PC-3 (cell line): ENCODE measurements at regions not wholly inside any gene's neighbourhood (a gene's known extent, or its start where the extent isn't known, plus 50 kb on each side); places are given as distances from the start of the nearest gene placed in this dataset.

Experiments used
- ATAC-seq: fragments of 200-7000 bp; cut with Tn5 transposase; 2 replicates; pipeline ENCODE4 v1.9.1; 2020; ENCODE audit warnings: mild to moderate bottlenecking, moderate library complexity
- BruUV-seq: library from RNA; stranded (reverse); fragments of 400-500 nt; replicated peaks from 2 replicates; lab custom pipeline; 2021; lab: Mats Ljungman, UMichigan
- CTCF ChIA-PET: fragments of 300-600 bp; sonication (Branson Sonifier 250); formaldehyde crosslinking; loops from one replicate; lab custom pipeline; 2022; ENCODE audit warnings: antibody characterized with exemption; lab: Charles Lee
- POLR2A ChIA-PET: fragments of 300-600 bp; sonication (Branson Sonifier 250); formaldehyde crosslinking; loops from one replicate; lab custom pipeline; 2022; ENCODE audit warnings: antibody characterized with exemption; ENCODE audit not compliant: unreplicated experiment; lab: Charles Lee
- DNase-seq: peaks from one replicate; pipeline ENCODE4 v3.0.0-alpha.2; 2015
- H2AFZ ChIP-seq: fragments of 300-600 bp; sonication (generic); 2 replicates; pipeline ENCODE4 v1.6.0; 2016; ENCODE audit warnings: antibody characterized with exemption, low read length
- H3F3A ChIP-seq: fragments of 300-600 bp; sonication (generic); one replicate; pipeline ENCODE4 v1.6.0; 2017; ENCODE audit warnings: antibody characterized with exemption, low read length, control low read depth, mild to moderate bottlenecking; ENCODE audit not compliant: unreplicated experiment
- H3K27ac ChIP-seq: fragments of 300-600 bp; sonication (generic); 2 replicates; pipeline ENCODE4 v1.5.1; 2016; ENCODE audit warnings: mild to moderate bottlenecking, low read length
- H3K27me3 ChIP-seq: fragments of 300-600 bp; sonication (generic); 2 replicates; pipeline ENCODE4 v1.6.1; 2016; ENCODE audit warnings: low read length, mixed read lengths
- H3K36me3 ChIP-seq: fragments of 300-600 bp; sonication (generic); 2 replicates; pipeline ENCODE4 v1.6.1; 2016; ENCODE audit warnings: low read depth, mixed run types, low read length, mixed read lengths
- H3K4me1 ChIP-seq: fragments of 300-600 bp; sonication (generic); 2 replicates; pipeline ENCODE4 v1.5.1; 2016; ENCODE audit warnings: low read length; ENCODE audit not compliant: insufficient read depth
- H3K4me2 ChIP-seq: fragments of 300-600 bp; sonication (generic); 2 replicates; pipeline ENCODE4 v1.6.0; 2016; ENCODE audit warnings: low read length
- H3K4me3 ChIP-seq: fragments of 300-600 bp; sonication (generic); 2 replicates; pipeline ENCODE4 v1.5.1; 2016; ENCODE audit warnings: mild to moderate bottlenecking, low read length, mixed read lengths
- H3K79me2 ChIP-seq: fragments of 300-600 bp; sonication (generic); 2 replicates; pipeline ENCODE4 v1.6.1; 2017; ENCODE audit warnings: low read length, mixed read lengths
- H3K9ac ChIP-seq: fragments of 300-600 bp; sonication (generic); 2 replicates; pipeline ENCODE4 v1.6.0; 2016; ENCODE audit warnings: mild to moderate bottlenecking, low read length
- H3K9me2 ChIP-seq: fragments of 300-600 bp; sonication (generic); replicated peaks from 2 replicates; pipeline ENCODE4 v1.6.1; 2016; ENCODE audit warnings: mixed run types, low read length, mixed read lengths
- H3K9me3 ChIP-seq: fragments of 300-600 bp; sonication (generic); 2 replicates; pipeline ENCODE4 v1.6.1; 2016; ENCODE audit warnings: low read length, mixed read lengths
- H4K20me1 ChIP-seq: fragments of 300-600 bp; sonication (generic); 2 replicates; pipeline ENCODE4 v1.6.1; 2016; ENCODE audit warnings: low read length, mixed read lengths
- CTCF ChIP-seq: fragments of 300-600 bp; sonication (generic); conservative IDR thresholded peaks from 2 replicates; pipeline ENCODE4 v1.5.1; 2017; ENCODE audit warnings: antibody characterized with exemption, low read depth, mild to moderate bottlenecking, low read length
- EZH2 ChIP-seq: fragments of 300-600 bp; sonication (generic); IDR thresholded peaks from one replicate; pipeline ENCODE4 v1.6.1; 2017; ENCODE audit warnings: antibody characterized with exemption, mild to moderate bottlenecking, low read length; ENCODE audit not compliant: unreplicated experiment
- EZH2phosphoT487 ChIP-seq: fragments of 300-600 bp; sonication (generic); IDR thresholded peaks from 2 replicates; pipeline ENCODE4 v1.6.1; 2018; ENCODE audit warnings: mild to moderate bottlenecking, antibody characterized with exemption, low read length, borderline replicate concordance
- intact Hi-C: fragments of 100-400 bp; cut with micrococcal nuclease; formaldehyde crosslinking; loops from 2 replicates; pipeline ENCODE4 v1.9.0; 2023

GRCh38 chr5:120256376-120256775 is 207.7 kb upstream of the PRR16 start:
- DNase-seq (no peak), ATAC-seq (no peak)
- no peak overlapping the region for H3K4me3 ChIP-seq
- no peak for TF ChIP-seq CTCF
- no peak for TF ChIP-seq EZH2phosphoT487
- no peak for TF ChIP-seq EZH2
- no peak overlapping the region for H3K4me2 ChIP-seq
- H3K79me2 ChIP-seq, result no peaks in the 10 kb centered on the region
- no peak overlapping the region for H3K27ac ChIP-seq
- no peak overlapping the region for H2AFZ ChIP-seq
- H3K36me3 ChIP-seq, result no peaks in the 10 kb centered on the region
- no peaks in the 10 kb centered on the region for H3K9me2 ChIP-seq
- no peaks in the 10 kb centered on the region for H4K20me1 ChIP-seq
- no peaks in the 10 kb centered on the region for H3K9me3 ChIP-seq
- POLR2A ChIA-PET, result no interaction called here
- no TSS peak for BruUV-seq
- H3F3A ChIP-seq, result no peaks in the 10 kb centered on the region
- CTCF ChIA-PET, result no interaction called here
- H3K27me3 ChIP-seq, result no peaks in the 10 kb centered on the region
- intact Hi-C loops, result no loop called here
- H3K4me1 ChIP-seq, result peaks cover 5% of the 10 kb centered on the region
- no peak overlapping the region for H3K9ac ChIP-seq

- Histone ChIP-seq H3K4me3 (no peak overlapping the region), H4K20me1 (no peaks in the 10 kb centered on the region), H3K79me2 (no peaks in the 10 kb centered on the region), H3K36me3 (no peaks in the 10 kb centered on the region), H3K27me3 (no peaks in the 10 kb centered on the region), H3K9me3 (no peaks in the 10 kb centered on the region), H3K27ac (no peak overlapping the region), H3K9ac (no peak overlapping the region), H2AFZ (no peak overlapping the region), H3K4me2 (no peak overlapping the region), H3F3A (no peaks in the 10 kb centered on the region), H3K4me1 (peaks cover 5% of the 10 kb centered on the region), H3K9me2 (no peaks in the 10 kb centered on the region)
- DNase-seq (no peak), ATAC-seq (no peak)
- POLR2A ChIA-PET, result no interaction called here
- BruUV-seq, result no TSS peak
- intact Hi-C loops, result no loop called here
- CTCF ChIA-PET, result no interaction called here
- TF ChIP-seq EZH2phosphoT487, result no peak
- TF ChIP-seq CTCF, result no peak
- no peak for TF ChIP-seq EZH2
These were observed 206.6 kb upstream of the PRR16 start for GRCh38 chr5:120257358-120257971.

GRCh38 chr5:120258123-120258522 is 206.0 kb upstream of the PRR16 start:
- Histone ChIP-seq H3K4me2 (no peak overlapping the region), H3K4me3 (no peak overlapping the region), H3K9ac (no peak overlapping the region), H3K79me2 (no peaks in the 10 kb centered on the region), H3K36me3 (no peaks in the 10 kb centered on the region), H3K27ac (no peak overlapping the region), H4K20me1 (no peaks in the 10 kb centered on the region), H2AFZ (no peak overlapping the region), H3K9me3 (no peaks in the 10 kb centered on the region), H3K4me1 (peaks cover 5% of the 10 kb centered on the region), H3K27me3 (no peaks in the 10 kb centered on the region), H3F3A (no peaks in the 10 kb centered on the region), H3K9me2 (no peaks in the 10 kb centered on the region)
- DNase-seq (no peak), ATAC-seq (no peak)
- no peak for TF ChIP-seq EZH2phosphoT487
- no peak for TF ChIP-seq CTCF
- no peak for TF ChIP-seq EZH2
- CTCF ChIA-PET, result no interaction called here
- BruUV-seq, result no TSS peak
- POLR2A ChIA-PET, result no interaction called here
- intact Hi-C loops, result no loop called here
